GM21381 (cell line): ENCODE measurements at regions not wholly inside any gene's neighbourhood (a gene's known extent, or its start where the extent isn't known, plus 50 kb on each side); places are given as distances from the start of the nearest gene placed in this dataset.

Source experiments
- ATAC-seq: cut with Tn5 transposase; IDR thresholded peaks from one replicate; pipeline ENCODE4 v1.9.1; 2021; ENCODE audit warnings: mild to moderate bottlenecking, moderate library complexity; ENCODE audit not compliant: unreplicated experiment

GRCh38 chr5:81914696-81915095, 57.1 kb upstream of the ATG10 start:
- no peak for ATAC-seq

GRCh38 chr5:81912933-81913332, 58.9 kb upstream of the ATG10 start:
- ATAC-seq, result no peak

DNA sequence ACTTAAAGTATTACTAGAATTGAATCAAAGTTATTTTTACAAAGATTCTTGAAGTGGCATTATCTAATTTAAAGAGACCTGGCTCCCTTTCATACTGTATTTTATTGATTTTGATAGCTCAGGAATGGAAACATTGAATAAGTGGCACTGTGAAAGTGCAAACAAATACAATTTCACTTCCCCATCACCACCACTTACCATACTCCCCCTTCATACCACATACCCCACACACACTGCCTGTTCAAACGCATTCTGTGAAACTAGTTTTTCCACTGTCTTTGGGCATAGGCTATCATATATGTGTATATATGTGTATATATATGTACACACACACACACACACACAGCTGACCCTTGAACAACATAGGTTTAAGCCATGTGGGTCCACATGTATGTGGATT, 62.1 kb upstream of the ATG10 start:
- ATAC-seq, result peak; percentile 84

DNA sequence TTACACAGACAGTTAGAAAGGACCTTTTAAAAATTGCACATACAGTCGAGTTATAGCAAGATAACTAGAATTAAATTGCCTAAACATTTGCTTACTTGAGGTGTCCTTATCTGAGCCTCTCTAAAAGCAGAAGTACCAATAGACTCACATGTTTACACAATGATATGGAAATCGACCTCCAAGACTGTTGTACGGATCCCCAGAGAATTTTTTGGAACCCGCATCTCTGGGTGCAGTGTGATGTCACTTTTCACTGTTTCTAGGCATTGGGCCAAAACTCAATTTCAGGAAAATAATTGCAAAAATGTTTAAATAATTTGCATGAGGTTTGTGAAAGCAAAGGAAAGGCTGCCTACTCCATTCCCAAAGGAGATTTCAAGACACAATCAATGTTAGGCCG, 63.1 kb upstream of the ATG10 start:
- ATAC-seq, result no peak

DNA sequence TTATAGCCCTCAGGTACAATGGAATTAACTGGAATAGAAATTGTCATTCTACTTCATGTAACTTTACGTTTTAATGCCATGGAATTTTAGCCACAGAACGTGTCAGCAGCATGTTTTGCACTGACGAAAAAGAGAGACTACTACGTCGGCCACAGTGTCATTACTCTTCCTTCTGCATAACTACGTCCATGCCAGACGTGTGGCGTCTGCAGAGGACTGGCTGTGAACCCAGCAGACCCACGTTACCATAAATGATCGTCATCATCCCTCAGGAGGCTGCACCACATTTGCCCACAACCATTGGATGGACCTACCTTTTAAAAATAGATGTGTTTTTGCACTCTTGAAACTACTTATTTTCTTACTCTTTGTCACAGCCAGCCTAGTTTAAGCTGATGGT, 63.8 kb upstream of the ATG10 start:
- ATAC-seq, result no peak

DNA sequence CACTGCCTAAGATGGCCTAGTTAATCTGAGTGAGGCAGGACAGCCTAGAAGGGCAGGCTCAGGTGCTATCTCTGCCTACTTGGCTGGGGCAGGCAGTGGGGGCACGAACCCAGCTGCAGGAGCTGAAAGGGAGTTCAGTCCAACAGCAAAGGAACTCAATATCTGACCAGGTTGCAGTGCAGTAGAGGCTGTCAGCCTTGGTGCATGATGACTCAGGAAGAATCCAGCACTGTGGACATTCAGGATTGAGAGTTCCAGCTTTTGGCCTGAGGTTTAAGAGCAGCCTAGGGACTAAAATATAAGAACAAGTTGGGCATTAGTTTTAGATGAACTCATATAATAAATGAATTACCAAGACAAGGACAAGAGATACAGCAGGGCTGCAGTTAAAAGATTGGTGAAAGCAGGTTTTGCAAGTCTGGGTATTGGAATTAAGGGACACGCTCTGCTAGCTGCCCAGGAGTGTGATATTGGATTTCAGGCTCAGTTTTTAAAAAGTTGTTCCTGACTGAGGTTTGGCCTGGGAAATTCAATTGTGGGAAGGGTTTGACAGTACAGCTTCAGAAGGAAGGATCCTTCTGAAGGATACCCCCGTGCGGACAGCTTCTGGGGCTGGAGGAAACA, 64.7 kb upstream of the ATG10 start:
- no peak for ATAC-seq

DNA sequence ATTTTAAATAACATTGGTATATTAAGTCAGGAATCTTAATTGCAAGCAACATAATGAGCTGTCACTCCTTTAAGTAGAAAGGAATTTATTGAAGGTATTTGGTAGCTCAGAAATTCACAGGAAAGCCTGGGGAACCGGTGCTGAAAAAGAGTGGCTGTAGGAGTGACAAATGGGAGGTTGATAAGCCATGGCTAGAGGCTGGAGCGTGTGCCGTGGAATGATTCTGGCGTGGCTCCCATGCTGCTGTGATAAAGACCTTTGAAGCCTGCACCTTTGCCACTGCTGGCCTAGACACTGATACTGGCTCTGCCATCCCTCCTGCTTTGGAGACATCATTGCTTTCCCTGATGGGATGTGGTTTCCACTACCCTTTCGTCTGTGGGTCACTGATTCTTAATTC, 65.7 kb upstream of the ATG10 start:
- no peak for ATAC-seq

- no peak for ATAC-seq
Observed at GRCh38 chr5:81904861-81905260, 67.0 kb upstream of the ATG10 start.

- ATAC-seq, result no peak
Observed at GRCh38 chr5:81904166-81904565, 67.7 kb upstream of the ATG10 start.

GRCh38 chr5:81901586-81901985, 70.2 kb upstream of the ATG10 start:
- ATAC-seq, result no peak

- no peak for ATAC-seq
Observed at GRCh38 chr5:81899123-81899522, 72.7 kb upstream of the ATG10 start.

GRCh38 chr5:81898403-81898802, 73.4 kb upstream of the ATG10 start:
- no peak for ATAC-seq

DNA sequence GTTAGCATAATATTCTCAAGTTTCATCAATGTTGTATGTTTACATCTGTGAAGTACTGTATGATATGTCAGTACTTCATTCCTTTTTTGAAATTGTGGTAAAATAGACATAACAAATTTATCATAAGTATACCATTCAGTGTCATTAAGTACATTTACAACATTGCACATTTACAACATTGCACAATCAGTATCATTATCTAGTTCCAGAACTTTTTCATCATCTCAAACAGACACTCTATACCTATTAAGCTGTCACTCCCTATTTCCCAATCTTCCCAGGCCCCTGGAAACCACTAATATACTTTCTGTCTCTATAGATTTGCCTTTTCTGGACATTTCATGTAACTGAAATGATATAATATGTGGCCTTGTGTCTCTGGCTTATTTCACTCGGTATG, 75.1 kb upstream of the ATG10 start:
- no peak for ATAC-seq

GRCh38 chr5:81895307-81895706, 76.5 kb upstream of the ATG10 start:
- no peak for ATAC-seq

- no peak for ATAC-seq
Observed at GRCh38 chr5:81893961-81894360, 77.9 kb upstream of the ATG10 start.

GRCh38 chr5:81884871-81885270, 87.0 kb upstream of the ATG10 start:
- no peak for ATAC-seq

- no peak for ATAC-seq
Observed at GRCh38 chr5:81883371-81883770, 88.5 kb upstream of the ATG10 start.

DNA sequence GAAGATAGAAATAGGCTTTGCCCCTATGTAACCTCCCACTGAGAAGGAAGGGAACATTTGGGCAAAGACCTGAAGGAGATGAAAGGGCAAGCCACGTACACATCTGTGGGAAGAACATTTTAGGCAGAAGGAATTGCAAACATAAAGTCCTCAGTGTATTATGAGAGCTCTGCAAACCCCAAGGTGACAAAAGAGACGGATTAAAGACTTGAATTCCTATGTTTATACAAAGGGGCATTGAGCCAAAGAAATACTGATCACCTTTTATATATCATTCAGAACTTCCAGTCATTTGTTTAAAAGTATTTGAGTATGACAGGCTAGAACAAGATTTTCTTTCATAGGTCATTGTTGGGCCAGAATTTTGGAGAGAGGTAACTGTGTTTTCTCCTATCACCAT, 90.2 kb upstream of the ATG10 start:
- no peak for ATAC-seq

- ATAC-seq, result no peak
Observed at GRCh38 chr5:81879936-81880335, 91.9 kb upstream of the ATG10 start.

- ATAC-seq, result no peak
Observed at GRCh38 chr5:81878333-81878732, 93.5 kb upstream of the ATG10 start.

- ATAC-seq, result no peak
Observed at GRCh38 chr5:81866994-81867393, 104.8 kb upstream of the ATG10 start.

- ATAC-seq, result no peak
Observed at GRCh38 chr5:81860778-81861177, 109.9 kb upstream of the SSBP2 start.

DNA sequence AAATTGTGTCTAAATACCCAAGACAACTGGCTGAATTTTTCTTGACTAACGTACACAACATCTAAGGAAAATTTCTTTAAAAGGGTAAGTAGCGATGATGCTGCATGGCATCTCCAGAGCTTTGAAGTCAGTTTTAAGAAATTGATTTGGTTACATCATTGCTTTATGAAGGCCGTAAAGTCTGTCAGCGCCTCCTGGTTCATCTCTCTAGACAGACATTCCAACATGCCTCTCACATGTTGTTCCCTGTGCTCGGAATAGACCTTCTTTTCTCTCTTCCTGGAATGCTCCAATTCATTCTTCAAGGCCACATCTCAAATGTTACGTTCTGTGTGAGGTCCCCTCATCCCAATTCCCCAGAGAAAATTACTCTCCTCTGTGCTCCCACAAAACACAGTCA, 108.7 kb upstream of the SSBP2 start:
- no peak for ATAC-seq
